Liver (tissue), 8 donors: ENCODE measurements at regions not wholly inside any gene's neighbourhood (a gene's known extent, or its start where the extent isn't known, plus 50 kb on each side); places are given as distances from the start of the nearest gene placed in this dataset.

Source experiments
- DNase-seq: peaks from one replicate; pipeline ENCODE4 v3.0.0-alpha.2; 2017; ENCODE audit warnings: low spot score
- H3K27ac ChIP-seq, 2 donors: one replicate each; pipeline ENCODE4 v1.7.0; 2013; ENCODE audit warnings: inconsistent platforms in 2 of 2, low read length in 2 of 2, control low read depth in 1 of 2, low read depth in 1 of 2, mild to moderate bottlenecking in 1 of 2
- H3K27me3 ChIP-seq, 4 donors: one replicate each; pipeline versions ENCODE4 v1.6.1 to v1.7.0; 2013; ENCODE audit warnings: low read length in 3 of 4, inconsistent platforms in 1 of 4, mild to moderate bottlenecking in 1 of 4, moderate library complexity in 1 of 4; ENCODE audit not compliant: control insufficient read depth in 4 of 4, insufficient read depth in 4 of 4
- H3K36me3 ChIP-seq, 4 donors: one replicate each; pipeline versions ENCODE4 v1.6.1 to v1.7.0; 2013; ENCODE audit warnings: low read length in 3 of 4, mild to moderate bottlenecking in 3 of 4, low read depth in 1 of 4, moderate library complexity in 1 of 4; ENCODE audit not compliant: control insufficient read depth in 4 of 4, insufficient read depth in 3 of 4
- H3K4me1 ChIP-seq, 4 donors: one replicate each; pipeline versions ENCODE4 v1.6.1 to v1.7.0; 2013; ENCODE audit warnings: low read length in 3 of 4, mild to moderate bottlenecking in 3 of 4, moderate library complexity in 1 of 4; ENCODE audit not compliant: control insufficient read depth in 4 of 4, insufficient read depth in 4 of 4
- H3K4me3 ChIP-seq, 3 donors: one replicate each; pipeline versions ENCODE4 v1.6.1 to v1.7.0; 2013; ENCODE audit warnings: low read length in 3 of 3, control low read depth in 1 of 3, low read depth in 1 of 3, mild to moderate bottlenecking in 1 of 3
- H3K9ac ChIP-seq, 2 donors: one replicate each; pipeline ENCODE4 v1.7.0; 2013; ENCODE audit warnings: low read length in 2 of 2, mild to moderate bottlenecking in 2 of 2, moderate library complexity in 2 of 2, control low read depth in 1 of 2, low read depth in 1 of 2
- H3K9me3 ChIP-seq, 4 donors: one replicate each; pipeline versions ENCODE4 v1.6.1 to v1.7.0; 2013; ENCODE audit warnings: low read length in 3 of 4; ENCODE audit not compliant: control insufficient read depth in 4 of 4
- ATF3 ChIP-seq: IDR thresholded peaks from 2 replicates; pipeline ENCODE4 v1.6.1; 2016; ENCODE audit warnings: antibody characterized with exemption
- CTCF ChIP-seq: fragments of 150-350 bp; IDR thresholded peaks from 2 replicates; pipeline ENCODE4 v1.5.1; 2017; ENCODE audit warnings: improper control_type of control experiment, low read depth, low read length; ENCODE audit not compliant: missing input control
- EGR1 ChIP-seq, 2 donors: IDR thresholded peaks; 2 replicates each; pipeline ENCODE4 v1.6.1; 2016 to 2018; ENCODE audit warnings: antibody characterized with exemption in 2 of 2, low read depth in 2 of 2
- FOXA1 ChIP-seq: IDR thresholded peaks from 2 replicates; pipeline ENCODE4 v1.6.1; 2016; ENCODE audit warnings: antibody characterized with exemption
- FOXA2 ChIP-seq: IDR thresholded peaks from 2 replicates; pipeline ENCODE4 v1.6.1; 2016; ENCODE audit warnings: antibody characterized with exemption
- GABPA ChIP-seq, 2 donors: IDR thresholded peaks in 1 of 2; conservative IDR thresholded peaks in 1 of 2; 2 replicates each; pipeline ENCODE4 v1.6.1; 2016; ENCODE audit warnings: antibody characterized with exemption in 2 of 2, mild to moderate bottlenecking in 1 of 2, moderate library complexity in 1 of 2
- HNF4A ChIP-seq, 2 donors: conservative IDR thresholded peaks; 2 replicates each; pipeline ENCODE4 v1.6.1; 2016; ENCODE audit warnings: antibody characterized with exemption in 2 of 2, mild to moderate bottlenecking in 2 of 2
- HNF4G ChIP-seq: IDR thresholded peaks from 2 replicates; pipeline ENCODE4 v1.6.1; 2016; ENCODE audit warnings: antibody characterized with exemption
- JUND ChIP-seq, 2 donors: IDR thresholded peaks; 2 replicates each; pipeline ENCODE4 v1.6.1; 2016; ENCODE audit warnings: antibody characterized with exemption in 2 of 2
- MAX ChIP-seq: IDR thresholded peaks from 2 replicates; pipeline ENCODE4 v1.6.1; 2016; ENCODE audit warnings: antibody characterized with exemption
- NR2F2 ChIP-seq: IDR thresholded peaks from 2 replicates; pipeline ENCODE4 v1.6.1; 2016; ENCODE audit warnings: antibody characterized with exemption
- RAD21 ChIP-seq, 2 donors: IDR thresholded peaks; 2 replicates each; pipeline ENCODE4 v1.6.1; 2016; ENCODE audit warnings: antibody characterized with exemption in 2 of 2, mild to moderate bottlenecking in 2 of 2
- REST ChIP-seq: IDR thresholded peaks from 2 replicates; pipeline ENCODE4 v1.6.1; 2016; ENCODE audit warnings: antibody characterized with exemption, mild to moderate bottlenecking
- RXRA ChIP-seq, 2 donors: IDR thresholded peaks; 2 replicates each; pipeline ENCODE4 v1.6.1; 2017 to 2018; ENCODE audit warnings: antibody characterized with exemption in 2 of 2, mild to moderate bottlenecking in 1 of 2
- SP1 ChIP-seq: IDR thresholded peaks from 2 replicates; pipeline ENCODE4 v1.6.1; 2018; ENCODE audit warnings: antibody characterized with exemption, mild to moderate bottlenecking
- TAF1 ChIP-seq: conservative IDR thresholded peaks from 2 replicates; pipeline ENCODE4 v1.6.1; 2016; ENCODE audit warnings: antibody characterized with exemption, mild to moderate bottlenecking
- YY1 ChIP-seq: IDR thresholded peaks from 2 replicates; pipeline ENCODE4 v1.6.1; 2016; ENCODE audit warnings: antibody characterized with exemption, mild to moderate bottlenecking
- ZBTB33 ChIP-seq: IDR thresholded peaks from 2 replicates; pipeline ENCODE4 v1.6.1; 2016; ENCODE audit warnings: antibody characterized with exemption
- WGBS: extraction: QIAGEN DNeasy Blood & Tissue Kit; methylation state at CpG from one replicate; pipeline ENCODE4 v1.1.7; 2013; 5-methylcytosine and 5-hydroxymethylcytosine counted together
- donor health status: healthy.
- donor health status: healthy.
- donor health status: healthy.
- donor health status: healthy.
- donor health status: healthy.

- H3K4me3 ChIP-seq = no peak overlapping the region
- DNase-seq = no peak
- H3K9me3 ChIP-seq = no peaks in the 10 kb centered on the region
- no peak overlapping the region for H3K27ac ChIP-seq
- no peak for TF ChIP-seq HNF4A (conservative IDR thresholded peaks at IDR 0.05)
- TF ChIP-seq GABPA (IDR thresholded peaks at IDR 0.05 in 1 of 2, conservative IDR thresholded peaks at IDR 0.05 in 1 of 2) = no peak
- no peak for TF ChIP-seq NR2F2
- TF ChIP-seq FOXA1 = no peak
- TF ChIP-seq JUND (IDR thresholded peaks at IDR 0.05) = no peak
- TF ChIP-seq YY1 = no peak
- TF ChIP-seq MAX = no peak
- no peak for TF ChIP-seq TAF1
- TF ChIP-seq CTCF = no peak
- no peak for TF ChIP-seq HNF4G
- no peak for TF ChIP-seq FOXA2
- no peak for TF ChIP-seq RXRA (IDR thresholded peaks at IDR 0.05)
- no peak for TF ChIP-seq RAD21 (IDR thresholded peaks at IDR 0.05)
- TF ChIP-seq REST = no peak
- no peak for TF ChIP-seq SP1
- TF ChIP-seq EGR1 (IDR thresholded peaks at IDR 0.05; ENCODE audit: low read depth in 2 of 2) = no peak
- TF ChIP-seq ATF3 = no peak
- TF ChIP-seq ZBTB33 = no peak
- no peak overlapping the region for H3K9ac ChIP-seq
- H3K36me3 ChIP-seq = no peaks in the 10 kb centered on the region
- H3K4me1 ChIP-seq = no peaks in the 10 kb centered on the region
- H3K27me3 ChIP-seq = no peaks in the 10 kb centered on the region
- 91% methylated on average over 6 of the region's 6 CpGs for WGBS
These were observed 204.3 kb downstream of the ERCC6L2 start for GRCh38 chr9:96079779-96080178.
